HepG2 (cell line): ENCODE measurements at regions not wholly inside any gene's neighbourhood (a gene's known extent, or its start where the extent isn't known, plus 50 kb on each side); places are given as distances from the start of the nearest gene placed in this dataset.
A peak's percentile ranks its signal among the peaks of the same experiment; 100 is the strongest.

Experiments
- CAMTA2 ChIP-seq: sonication (generic); formaldehyde crosslinking; IDR thresholded peaks from 2 replicates; pipeline ENCODE4 v1.4.0; 2020; ENCODE audit warnings: mild to moderate bottlenecking, missing genetic modification reagents, borderline replicate concordance
- HNF4A ChIP-seq: sonication (generic); formaldehyde crosslinking; IDR thresholded peaks from 2 replicates; pipeline ENCODE4 v1.4.0; 2020; ENCODE audit warnings: missing genetic modification reagents
- MBNL3 ChIP-seq: fragments of 250-450 bp; sonication (Bioruptor Pico); conservative IDR thresholded peaks from 2 replicates; pipeline ENCODE4 v1.8.0; 2022; ENCODE audit warnings: mild to moderate bottlenecking, inconsistent platforms
- MTA1 ChIP-seq: sonication (generic); formaldehyde crosslinking; IDR thresholded peaks from 2 replicates; pipeline ENCODE4 v1.4.0; 2020; ENCODE audit warnings: missing genetic modification reagents, mild to moderate bottlenecking, borderline replicate concordance
- RORA ChIP-seq: sonication (generic); formaldehyde crosslinking; IDR thresholded peaks from 2 replicates; pipeline ENCODE4 v1.5.0; 2020; ENCODE audit warnings: mild to moderate bottlenecking, missing genetic modification reagents, moderate library complexity
- ZBTB42 ChIP-seq: sonication (generic); formaldehyde crosslinking; IDR thresholded peaks from 2 replicates; pipeline ENCODE4 v1.5.0; 2020; ENCODE audit warnings: mild to moderate bottlenecking, missing genetic modification reagents
- ZFP82 ChIP-seq: sonication (generic); formaldehyde crosslinking; IDR thresholded peaks from 2 replicates; pipeline ENCODE4 v1.5.1; 2020; ENCODE audit warnings: mild to moderate bottlenecking, missing genetic modification reagents, borderline replicate concordance
- ZFYVE20 ChIP-seq: sonication (generic); formaldehyde crosslinking; IDR thresholded peaks from 2 replicates; pipeline ENCODE4 v1.8.0; 2023; ENCODE audit warnings: low read depth, mild to moderate bottlenecking, moderate library complexity, missing genetic modification reagents, borderline replicate concordance
- ZMYM2 ChIP-seq: sonication (generic); formaldehyde crosslinking; IDR thresholded peaks from 2 replicates; pipeline ENCODE4 v1.8.0; 2022; ENCODE audit warnings: mild to moderate bottlenecking, missing genetic modification reagents
- ZNF253 ChIP-seq: sonication (generic); formaldehyde crosslinking; IDR thresholded peaks from 2 replicates; pipeline ENCODE4 v1.8.0; 2022; ENCODE audit warnings: mild to moderate bottlenecking, missing genetic modification reagents, borderline replicate concordance
- ZNF737 ChIP-seq: sonication (generic); formaldehyde crosslinking; IDR thresholded peaks from 2 replicates; pipeline ENCODE4 v1.5.0; 2020; ENCODE audit warnings: missing genetic modification reagents, mild to moderate bottlenecking, borderline replicate concordance
- TF ChIP-seq, protein P1 (sequence below), 2 experiments: sonication (generic) in 1 of 2; formaldehyde crosslinking in 1 of 2; IDR thresholded peaks; 2 replicates each; pipeline versions ENCODE4 v1.6.1 to v1.9.0; 2014 to 2022; ENCODE audit warnings: antibody characterized with exemption in 1 of 2, borderline replicate concordance in 1 of 2, inconsistent platforms in 1 of 2, low read depth in 1 of 2, missing genetic modification reagents in 1 of 2
- TF ChIP-seq, protein P2 (sequence below): sonication (generic); formaldehyde crosslinking; IDR thresholded peaks from 2 replicates; pipeline ENCODE4 v1.4.0; 2020; ENCODE audit warnings: missing genetic modification reagents
- TF ChIP-seq, protein P3 (sequence below), 2 experiments: sonication (generic) in 1 of 2; formaldehyde crosslinking in 1 of 2; IDR thresholded peaks; 2 replicates each; pipeline versions ENCODE4 v1.4.0 to v1.6.1; 2018 to 2020; ENCODE audit warnings: missing genetic modification reagents in 2 of 2, borderline replicate concordance in 1 of 2, low read depth in 1 of 2, mild to moderate bottlenecking in 1 of 2, missing biosample characterization in 1 of 2

DNA sequence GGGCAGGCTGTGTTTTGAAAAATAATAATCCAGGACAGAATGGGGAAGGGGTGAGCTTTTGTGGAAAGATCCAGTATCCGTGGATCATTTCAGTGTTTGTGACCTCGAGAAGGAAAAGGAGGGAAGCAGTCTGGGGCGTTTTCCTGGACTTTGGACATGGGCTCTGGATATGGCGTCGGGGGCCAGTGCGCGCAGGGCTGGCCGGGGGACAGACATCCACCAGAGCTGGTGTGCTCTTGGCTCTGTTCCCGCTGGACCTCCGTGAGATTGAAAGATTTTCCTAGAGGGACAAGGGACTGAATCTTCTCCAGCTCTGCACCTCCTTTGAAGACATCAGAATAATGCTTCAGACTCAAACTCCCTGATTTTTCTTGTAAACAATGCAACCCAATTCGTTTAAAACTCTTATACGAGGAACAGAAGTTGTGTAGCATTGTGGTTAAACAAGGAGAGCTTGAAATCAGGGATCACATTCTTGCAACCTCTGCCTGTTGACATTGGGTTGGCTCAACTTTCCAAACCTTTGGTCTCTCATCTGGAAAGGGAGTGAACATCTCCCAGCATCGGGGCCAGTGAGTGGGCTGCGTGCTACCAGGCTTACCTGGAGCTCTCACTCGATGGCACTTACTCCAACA, 75.9 kb downstream of the C16orf95 start (continued):
- TF ChIP-seq ZFP82 (CRISPR knock-in tag) (no peak), HNF4A (peak; percentile 90), ZFYVE20 (CRISPR knock-in tag) (no peak), MTA1 (CRISPR knock-in tag) (peak; percentile 85; the same call in 1 of the 2 replicates), ZNF253 (no peak), CAMTA2 (CRISPR knock-in tag) (no peak), MBNL3 (CRISPR knock-in tag) (no peak; the same call in 1 of the 2 replicates), RORA (no peak), ZMYM2 (CRISPR knock-in tag) (peak; percentile 60; the same call in 1 of the 2 replicates), ZNF737 (no peak), ZBTB42 (CRISPR knock-in tag) (peak; percentile 64; the same call in 1 of the 2 replicates)
- TF ChIP-seq, protein P1, sequence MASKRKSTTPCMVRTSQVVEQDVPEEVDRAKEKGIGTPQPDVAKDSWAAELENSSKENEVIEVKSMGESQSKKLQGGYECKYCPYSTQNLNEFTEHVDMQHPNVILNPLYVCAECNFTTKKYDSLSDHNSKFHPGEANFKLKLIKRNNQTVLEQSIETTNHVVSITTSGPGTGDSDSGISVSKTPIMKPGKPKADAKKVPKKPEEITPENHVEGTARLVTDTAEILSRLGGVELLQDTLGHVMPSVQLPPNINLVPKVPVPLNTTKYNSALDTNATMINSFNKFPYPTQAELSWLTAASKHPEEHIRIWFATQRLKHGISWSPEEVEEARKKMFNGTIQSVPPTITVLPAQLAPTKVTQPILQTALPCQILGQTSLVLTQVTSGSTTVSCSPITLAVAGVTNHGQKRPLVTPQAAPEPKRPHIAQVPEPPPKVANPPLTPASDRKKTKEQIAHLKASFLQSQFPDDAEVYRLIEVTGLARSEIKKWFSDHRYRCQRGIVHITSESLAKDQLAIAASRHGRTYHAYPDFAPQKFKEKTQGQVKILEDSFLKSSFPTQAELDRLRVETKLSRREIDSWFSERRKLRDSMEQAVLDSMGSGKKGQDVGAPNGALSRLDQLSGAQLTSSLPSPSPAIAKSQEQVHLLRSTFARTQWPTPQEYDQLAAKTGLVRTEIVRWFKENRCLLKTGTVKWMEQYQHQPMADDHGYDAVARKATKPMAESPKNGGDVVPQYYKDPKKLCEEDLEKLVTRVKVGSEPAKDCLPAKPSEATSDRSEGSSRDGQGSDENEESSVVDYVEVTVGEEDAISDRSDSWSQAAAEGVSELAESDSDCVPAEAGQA (IDR thresholded peaks at IDR 0.05; ENCODE audit: low read depth), result 0 out of 2 replicates have a peak, but pooled peaks have one; percentile 34
- TF ChIP-seq, protein P1 (CRISPR knock-in tag; IDR thresholded peaks at IDR 0.05; ENCODE audit: borderline replicate concordance), result no peak
- TF ChIP-seq, protein P2, sequence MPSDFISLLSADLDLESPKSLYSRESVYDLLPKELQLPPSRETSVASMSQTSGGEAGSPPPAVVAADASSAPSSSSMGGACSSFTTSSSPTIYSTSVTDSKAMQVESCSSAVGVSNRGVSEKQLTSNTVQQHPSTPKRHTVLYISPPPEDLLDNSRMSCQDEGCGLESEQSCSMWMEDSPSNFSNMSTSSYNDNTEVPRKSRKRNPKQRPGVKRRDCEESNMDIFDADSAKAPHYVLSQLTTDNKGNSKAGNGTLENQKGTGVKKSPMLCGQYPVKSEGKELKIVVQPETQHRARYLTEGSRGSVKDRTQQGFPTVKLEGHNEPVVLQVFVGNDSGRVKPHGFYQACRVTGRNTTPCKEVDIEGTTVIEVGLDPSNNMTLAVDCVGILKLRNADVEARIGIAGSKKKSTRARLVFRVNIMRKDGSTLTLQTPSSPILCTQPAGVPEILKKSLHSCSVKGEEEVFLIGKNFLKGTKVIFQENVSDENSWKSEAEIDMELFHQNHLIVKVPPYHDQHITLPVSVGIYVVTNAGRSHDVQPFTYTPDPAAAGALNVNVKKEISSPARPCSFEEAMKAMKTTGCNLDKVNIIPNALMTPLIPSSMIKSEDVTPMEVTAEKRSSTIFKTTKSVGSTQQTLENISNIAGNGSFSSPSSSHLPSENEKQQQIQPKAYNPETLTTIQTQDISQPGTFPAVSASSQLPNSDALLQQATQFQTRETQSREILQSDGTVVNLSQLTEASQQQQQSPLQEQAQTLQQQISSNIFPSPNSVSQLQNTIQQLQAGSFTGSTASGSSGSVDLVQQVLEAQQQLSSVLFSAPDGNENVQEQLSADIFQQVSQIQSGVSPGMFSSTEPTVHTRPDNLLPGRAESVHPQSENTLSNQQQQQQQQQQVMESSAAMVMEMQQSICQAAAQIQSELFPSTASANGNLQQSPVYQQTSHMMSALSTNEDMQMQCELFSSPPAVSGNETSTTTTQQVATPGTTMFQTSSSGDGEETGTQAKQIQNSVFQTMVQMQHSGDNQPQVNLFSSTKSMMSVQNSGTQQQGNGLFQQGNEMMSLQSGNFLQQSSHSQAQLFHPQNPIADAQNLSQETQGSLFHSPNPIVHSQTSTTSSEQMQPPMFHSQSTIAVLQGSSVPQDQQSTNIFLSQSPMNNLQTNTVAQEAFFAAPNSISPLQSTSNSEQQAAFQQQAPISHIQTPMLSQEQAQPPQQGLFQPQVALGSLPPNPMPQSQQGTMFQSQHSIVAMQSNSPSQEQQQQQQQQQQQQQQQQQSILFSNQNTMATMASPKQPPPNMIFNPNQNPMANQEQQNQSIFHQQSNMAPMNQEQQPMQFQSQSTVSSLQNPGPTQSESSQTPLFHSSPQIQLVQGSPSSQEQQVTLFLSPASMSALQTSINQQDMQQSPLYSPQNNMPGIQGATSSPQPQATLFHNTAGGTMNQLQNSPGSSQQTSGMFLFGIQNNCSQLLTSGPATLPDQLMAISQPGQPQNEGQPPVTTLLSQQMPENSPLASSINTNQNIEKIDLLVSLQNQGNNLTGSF (CRISPR knock-in tag), result peak; percentile 65; the same call in 1 of the 2 replicates
- TF ChIP-seq, protein P3, sequence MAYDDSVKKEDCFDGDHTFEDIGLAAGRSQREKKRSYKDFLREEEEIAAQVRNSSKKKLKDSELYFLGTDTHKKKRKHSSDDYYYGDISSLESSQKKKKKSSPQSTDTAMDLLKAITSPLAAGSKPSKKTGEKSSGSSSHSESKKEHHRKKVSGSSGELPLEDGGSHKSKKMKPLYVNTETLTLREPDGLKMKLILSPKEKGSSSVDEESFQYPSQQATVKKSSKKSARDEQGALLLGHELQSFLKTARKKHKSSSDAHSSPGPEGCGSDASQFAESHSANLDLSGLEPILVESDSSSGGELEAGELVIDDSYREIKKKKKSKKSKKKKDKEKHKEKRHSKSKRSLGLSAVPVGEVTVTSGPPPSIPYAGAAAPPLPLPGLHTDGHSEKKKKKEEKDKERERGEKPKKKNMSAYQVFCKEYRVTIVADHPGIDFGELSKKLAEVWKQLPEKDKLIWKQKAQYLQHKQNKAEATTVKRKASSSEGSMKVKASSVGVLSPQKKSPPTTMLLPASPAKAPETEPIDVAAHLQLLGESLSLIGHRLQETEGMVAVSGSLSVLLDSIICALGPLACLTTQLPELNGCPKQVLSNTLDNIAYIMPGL (CRISPR knock-in tag; IDR thresholded peaks at IDR 0.05; ENCODE audit: borderline replicate concordance in 1 of 2, low read depth in 1 of 2), result 0 out of 4 replicates have a peak, but pooled peaks of 1 of the 2 experiments have one; percentile 30
